Stimulated activated CD8-positive, alpha-beta memory T cell treated with anti-CD3 and anti-CD28 coated beads, Interleukin-7, amount 100 ng/mL, for 1 hour (primary cell): ENCODE measurements at regions not wholly inside any gene's neighbourhood (a gene's known extent, or its start where the extent isn't known, plus 50 kb on each side); places are given as distances from the start of the nearest gene placed in this dataset.
"Not testable (repeated sequence)": the region's sequence is repeated elsewhere in the genome, so short reads cannot be mapped to it uniquely, and the experiment has no call there.

Experiments
- DNase-seq, 2 donors: peaks; one replicate each; pipeline ENCODE4 v3.0.0-alpha.2; 2020; ENCODE audit warnings: low read depth in 2 of 2

DNA sequence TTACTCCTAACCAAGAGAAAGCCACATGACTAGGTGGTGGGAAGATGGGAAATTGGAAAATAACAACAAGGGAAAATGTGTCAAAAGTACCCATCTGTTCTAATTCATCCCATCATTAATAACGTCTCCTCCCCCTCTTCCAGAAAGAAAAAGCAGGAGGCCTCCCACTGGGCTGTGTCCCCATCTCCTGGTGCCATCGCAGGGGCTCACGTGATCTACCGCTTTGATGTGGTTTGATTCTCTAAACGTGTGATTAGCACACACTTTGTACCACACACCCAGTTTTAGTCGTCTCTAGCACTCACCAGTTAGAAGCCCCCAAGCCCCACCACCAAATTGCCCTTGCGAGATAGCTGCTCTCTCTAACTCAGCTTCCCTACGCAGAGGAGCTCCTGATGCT is 353.6 kb downstream of the RRAGC start:
- no peak for DNase-seq

DNA sequence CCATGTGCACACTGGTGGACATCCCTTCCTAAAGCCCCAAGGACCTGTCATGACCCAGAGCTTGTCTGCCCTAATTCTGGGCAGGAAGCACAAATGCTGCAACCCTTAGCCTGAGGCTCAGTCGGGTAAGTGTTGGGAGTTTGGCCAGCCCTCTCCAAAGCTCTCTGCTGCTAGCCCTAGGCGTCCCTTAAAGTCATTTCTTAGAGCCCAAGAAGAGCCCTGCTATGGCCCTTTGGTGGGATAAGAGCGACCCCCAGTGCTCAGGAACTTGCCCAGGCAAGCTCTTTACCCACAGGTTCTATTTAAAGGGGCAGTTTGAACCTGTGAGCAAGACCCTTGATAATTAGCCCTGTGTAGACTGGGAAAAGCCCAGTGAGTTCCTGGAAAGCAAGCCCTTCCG is 356.8 kb downstream of the RRAGC start:
- no peak for DNase-seq

DNA sequence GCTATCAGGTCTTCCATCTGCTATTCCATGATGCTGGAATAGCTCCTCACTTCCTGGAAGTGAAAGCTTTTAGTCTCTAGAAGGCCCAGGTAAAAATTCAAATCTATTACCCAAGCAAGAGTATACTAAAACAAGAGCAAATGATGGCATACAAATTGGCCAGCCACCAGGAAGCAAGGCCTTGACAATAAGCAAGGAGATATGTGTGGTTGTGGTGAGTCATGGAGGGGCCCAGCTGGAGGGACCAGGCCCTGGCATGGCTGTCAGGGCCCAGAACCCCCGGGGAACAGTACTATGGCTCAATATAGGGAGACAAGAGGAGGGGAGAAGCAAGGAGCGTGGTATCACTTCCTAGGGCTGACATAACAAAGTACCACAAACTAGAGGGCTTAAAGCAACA is 358.7 kb downstream of the RRAGC start:
- DNase-seq: no peak

DNA sequence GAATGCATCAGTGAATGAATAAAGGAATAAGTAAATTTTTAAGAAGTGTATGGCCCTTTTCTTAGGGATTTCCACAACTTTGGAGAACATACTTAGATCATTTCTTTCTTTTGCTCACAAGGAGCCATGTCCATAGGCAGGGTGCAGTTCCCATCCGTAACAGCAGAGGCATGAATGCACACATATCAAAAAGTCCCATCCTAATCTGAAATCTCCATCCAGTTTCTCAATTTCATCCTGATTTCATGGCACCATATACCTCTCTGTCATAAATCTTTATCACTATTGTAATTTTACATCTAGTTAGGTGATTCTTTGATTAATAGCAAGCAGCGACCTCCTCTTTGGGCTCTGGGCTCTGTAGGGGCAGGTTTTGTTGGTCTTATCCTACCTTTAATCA is 359.2 kb downstream of the RRAGC start:
- no peak for DNase-seq

DNA sequence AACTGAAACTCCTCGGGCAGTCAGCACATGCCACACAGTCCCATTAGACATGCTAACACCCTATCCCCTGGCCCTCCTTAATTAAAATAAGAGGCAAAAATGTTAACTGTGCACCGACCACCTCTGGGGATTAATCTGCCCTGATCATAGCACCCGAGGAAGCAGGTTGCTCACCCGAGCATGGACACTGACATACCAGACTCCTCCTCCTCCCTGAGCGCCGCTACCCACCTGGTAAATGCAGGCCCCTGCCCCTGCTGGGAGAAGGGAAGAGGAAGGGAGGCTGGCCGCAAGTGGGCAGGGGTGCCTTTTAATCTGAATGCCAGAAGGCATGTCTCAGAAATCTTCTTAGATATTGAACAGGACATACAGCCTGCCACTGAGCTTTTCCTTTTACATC is 360.9 kb downstream of the RRAGC start:
- no peak for DNase-seq

DNA sequence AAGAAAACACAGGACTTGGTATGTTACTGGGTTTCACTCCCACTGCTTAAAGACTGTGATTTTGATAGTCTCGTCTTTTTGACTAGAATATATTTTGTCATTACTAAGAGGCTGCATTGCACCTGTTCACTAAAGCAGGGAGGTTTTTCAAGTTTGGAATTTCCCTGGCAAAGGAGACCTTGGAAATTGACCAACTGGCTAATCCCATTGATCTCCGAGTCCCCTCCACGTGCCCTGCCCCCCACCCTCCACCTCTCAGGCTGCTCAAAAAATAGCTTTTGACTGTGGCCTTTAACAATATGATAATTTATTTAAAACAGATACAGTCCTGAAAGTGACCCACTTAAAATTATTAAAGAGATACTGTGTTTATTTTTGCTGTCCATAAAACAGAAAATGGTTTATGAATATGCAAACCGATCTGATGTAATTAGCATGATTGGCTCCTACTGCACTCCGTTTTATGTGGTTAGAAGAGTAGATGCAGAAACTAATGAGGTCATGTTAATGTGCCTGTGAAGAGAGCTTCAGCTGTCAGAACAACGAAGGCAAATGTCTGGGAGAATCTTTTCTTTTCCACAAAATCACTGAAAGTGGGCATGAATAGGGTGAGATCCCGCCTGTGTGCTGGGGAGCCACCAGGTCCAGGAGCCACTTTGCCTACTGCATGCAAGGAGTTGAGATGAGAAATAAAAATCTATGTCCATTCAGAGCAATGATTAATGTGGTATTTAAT is 361.5 kb downstream of the RRAGC start:
- no peak for DNase-seq

DNA sequence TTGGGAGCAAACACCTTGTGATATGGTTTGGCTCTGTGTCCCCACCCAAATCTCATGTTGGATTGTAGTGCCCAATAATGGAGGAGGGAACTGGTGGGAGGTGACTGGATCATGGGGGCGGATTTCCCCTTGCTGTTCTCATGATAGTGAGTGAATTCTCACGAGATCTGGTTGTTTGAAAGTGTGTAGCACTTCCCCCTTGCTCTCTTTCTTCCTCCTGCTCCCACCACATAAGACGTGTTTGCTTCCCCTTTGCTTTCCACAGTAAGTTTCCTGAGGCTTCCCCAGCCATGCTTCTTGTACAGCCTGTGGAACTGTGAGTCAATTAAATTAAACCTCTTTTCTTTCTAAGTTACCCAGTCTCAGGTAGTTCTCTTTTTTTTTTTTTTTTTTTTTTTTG is 366.3 kb downstream of the RRAGC start:
- not testable (repeated sequence) for DNase-seq

DNA sequence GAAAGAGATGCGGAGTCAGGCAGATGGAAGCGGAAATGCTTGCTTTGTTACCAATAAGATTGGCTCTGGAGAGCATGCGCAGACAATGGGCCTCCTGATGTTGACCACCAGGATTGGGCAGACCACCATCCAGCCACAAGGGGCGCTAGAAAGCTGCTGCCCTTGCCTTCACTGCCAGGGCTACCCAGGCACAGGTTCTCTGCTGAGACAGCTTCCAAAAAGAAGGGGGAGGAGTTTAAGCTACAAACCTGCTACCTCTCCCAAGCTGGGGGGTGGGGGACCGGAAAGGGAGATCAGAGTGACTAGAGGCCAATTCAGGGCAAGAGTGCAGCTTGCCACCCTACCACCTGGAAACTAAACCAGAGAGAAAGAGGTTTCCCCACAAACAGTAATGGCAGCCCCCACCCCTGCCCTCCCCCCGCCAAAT is 369.7 kb downstream of the RRAGC start:
- DNase-seq: peak; percentile 1 to 4

DNA sequence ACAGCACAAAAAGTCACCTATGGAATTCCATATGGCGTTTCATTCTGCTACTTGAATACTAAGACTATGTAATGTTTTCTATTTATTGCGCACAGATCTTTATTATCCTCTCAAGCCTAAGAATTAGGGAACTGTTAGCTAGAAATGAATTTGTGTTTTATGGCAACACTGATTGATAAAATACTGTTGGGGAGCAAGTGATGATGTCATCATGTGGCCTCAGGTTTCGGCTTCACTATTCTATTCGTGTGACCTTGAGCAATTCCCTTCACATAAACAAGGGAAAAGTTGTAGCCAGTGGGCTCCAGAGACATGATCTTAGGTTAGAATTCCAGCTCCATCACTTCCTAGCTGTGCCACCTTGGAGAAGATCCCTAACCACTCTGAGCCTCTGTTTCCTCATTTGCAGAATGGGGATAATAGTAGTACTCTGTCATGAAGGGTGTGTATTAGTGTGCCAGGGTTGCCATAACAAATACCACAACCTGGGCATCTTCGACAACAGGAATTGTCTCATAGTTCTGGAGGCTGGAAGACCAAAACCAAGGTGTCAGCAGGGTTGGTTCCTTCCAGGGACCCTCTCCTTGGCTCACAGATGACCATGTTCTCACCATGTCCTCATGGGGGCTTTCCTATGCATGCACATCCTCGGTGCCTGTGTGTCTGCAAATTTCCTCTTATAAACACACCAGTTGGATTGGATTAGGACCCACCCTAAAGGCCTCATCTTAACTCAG is 371.2 kb downstream of the RRAGC start:
- no peak for DNase-seq

DNA sequence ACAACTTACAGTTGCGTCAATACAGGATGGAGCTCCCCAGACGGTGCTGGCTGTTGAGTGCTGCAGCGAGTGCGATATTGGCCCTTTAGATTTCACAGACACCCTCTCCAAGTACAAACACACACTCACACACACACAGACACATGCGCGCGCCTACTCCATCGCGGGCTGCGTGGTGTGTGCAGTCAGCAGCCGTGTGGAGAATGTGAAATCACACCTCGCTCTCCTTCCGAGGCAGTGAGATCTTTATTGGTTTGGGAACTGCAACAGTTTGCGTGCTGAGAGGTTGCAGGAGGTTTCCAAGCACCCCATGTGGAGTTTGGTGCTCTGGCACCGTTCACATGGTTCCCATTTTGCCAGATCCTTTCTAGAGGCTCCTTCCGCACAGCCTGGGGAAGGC is 372.2 kb downstream of the RRAGC start:
- DNase-seq: no peak

DNA sequence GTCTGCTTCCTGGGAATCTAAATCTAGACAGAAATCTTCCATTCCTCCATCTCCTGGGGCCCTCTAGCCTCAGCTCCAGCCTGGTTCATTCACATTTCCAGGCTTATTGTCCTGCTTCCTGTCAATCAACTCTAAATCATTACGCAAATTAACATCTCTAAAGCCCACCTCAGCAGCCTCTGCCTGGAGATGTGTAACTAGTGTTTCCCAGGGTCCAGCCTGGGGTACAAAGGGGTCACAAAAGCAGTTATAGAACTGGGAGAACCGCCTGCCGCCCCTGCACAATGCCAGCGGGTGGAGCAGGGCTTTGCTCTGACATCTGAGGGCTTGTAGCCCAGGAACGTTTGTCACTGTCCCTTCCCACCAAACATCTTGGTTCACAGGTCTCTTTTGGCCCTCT is 373.5 kb downstream of the RRAGC start:
- DNase-seq: no peak

DNA sequence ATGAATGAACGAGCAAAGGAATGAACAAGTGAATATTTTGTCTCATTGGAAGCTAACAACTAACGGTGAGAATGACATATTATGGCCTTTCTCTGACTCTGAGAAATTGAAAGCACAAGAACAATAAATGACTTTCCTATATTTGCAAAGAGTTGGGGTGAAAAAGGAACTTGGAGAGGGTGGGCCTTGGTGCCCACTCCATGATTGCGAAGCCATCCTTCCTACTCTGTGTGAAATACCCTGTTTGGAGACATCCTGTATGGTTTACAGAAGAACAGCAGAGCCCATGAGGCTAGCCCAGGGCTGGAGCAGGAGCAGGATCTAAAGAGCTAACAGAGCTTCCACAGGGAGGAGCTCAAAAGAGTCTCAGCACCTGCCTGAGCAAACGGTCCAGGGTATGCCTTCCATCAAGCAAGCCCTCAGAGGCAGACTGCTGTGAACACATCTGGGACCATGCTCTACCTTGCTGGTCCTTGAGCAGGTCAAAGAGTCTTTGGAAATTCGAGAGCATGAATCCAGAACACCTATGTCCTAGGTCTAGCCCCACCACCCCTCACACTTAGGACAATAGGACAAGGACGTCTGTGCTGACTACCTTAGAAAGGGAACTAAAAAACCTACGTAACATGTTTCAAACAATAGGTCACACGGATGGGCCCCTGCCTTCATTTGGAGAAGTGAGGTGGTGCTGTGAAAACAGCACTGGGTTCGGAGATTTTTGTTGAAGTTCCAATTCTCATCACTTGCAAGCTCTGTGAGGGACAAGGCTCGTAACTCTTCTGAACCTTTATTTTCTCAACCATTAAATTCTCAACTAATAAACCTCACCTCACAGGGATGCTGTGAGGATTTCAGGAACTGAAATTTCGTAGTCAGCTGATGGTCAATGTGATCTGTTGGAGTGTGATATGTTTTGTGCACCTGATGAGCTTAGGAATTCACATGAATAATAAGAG is 377.4 kb downstream of the RRAGC start:
- no peak for DNase-seq

DNA sequence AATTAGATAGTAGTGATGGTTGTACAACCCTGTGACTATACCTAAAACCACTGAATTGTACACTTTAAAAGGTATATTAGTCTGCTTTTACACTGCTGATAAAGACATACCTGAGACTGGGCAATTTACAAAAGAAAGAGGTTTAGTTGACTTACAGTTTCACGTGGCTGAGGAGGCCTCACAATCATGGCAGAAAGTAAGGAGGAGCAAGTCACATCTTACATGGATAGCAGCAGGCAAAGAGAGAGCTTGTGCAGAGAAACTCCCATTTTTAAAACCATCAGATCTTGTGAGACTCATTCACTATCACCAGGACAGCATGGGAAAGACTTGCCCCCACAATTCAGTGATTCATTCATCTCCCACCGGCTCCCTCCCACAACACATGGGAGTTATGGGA is 379.9 kb downstream of the RRAGC start:
- not testable (repeated sequence) for DNase-seq

DNA sequence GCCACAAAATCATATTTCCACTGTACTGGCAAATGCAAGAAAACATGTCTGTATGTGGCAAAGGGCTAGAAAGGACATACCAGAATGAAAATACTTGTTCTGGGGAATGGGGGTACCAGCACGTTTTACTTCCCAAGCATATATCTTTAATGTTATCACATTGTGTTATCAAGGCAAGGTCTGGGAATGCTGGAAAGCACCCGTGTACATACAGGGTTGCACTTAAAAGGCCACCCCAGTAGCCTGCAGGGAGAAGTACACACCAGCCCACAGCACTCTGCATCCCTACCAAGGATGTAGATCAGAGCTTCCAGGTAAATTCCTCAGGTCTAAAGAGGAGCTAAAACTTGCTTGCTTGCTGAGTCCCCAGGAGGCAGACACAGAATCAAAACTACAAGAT is 381.8 kb downstream of the RRAGC start:
- DNase-seq: no peak

DNA sequence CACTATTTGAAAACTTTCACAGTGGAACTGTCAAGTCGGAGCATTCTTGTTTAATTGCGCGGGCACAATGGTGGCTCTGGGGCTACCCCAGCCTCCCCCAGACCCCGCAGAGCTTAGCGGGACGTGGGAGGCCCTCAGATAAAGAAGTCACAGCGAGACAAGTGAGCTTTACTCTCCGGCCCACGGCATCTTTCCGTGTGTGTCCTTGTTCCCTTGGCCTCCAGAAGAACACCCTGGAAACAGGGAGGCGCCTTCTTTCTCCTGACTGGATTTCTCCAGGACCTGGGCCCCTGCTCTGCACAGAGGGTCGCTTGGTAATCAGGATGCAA is 382.8 kb downstream of the RRAGC start:
- no peak for DNase-seq

DNA sequence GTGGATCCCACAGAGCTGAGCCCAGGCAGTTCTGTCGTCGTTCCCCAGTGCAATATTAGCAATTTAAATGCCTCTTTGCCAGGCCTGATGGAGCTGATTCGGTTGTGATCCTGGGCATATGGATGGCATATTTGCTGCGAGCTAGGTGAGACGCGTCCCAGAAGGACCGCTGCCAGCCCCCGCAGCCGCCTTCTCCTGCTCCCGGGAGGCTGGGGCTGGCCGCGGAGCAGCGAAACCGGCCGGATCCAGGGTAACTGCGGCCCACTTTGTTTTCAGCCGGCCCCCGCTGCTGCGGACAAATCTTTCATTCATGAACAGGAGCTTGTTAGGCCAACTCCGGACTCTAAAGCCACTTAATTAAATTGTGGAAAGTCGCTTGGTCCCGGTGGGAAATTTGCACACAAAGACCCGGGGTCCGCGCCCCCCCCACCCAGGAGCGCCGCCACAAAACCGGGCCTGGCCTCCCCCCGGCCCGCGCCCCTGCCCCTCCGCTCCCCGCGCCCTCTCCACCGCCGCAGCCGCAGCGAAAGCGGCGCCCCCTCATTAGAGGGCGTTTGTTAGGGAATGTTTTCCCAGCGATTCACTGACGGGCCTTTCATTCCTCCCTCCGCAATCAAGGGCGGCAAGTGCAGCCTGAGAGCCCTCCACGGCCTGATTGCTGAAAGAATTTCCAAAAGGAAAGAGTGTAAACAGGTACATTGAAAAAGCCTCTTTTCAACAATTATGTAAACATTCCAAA is 383.3 kb downstream of the RRAGC start:
- DNase-seq: no peak

DNA sequence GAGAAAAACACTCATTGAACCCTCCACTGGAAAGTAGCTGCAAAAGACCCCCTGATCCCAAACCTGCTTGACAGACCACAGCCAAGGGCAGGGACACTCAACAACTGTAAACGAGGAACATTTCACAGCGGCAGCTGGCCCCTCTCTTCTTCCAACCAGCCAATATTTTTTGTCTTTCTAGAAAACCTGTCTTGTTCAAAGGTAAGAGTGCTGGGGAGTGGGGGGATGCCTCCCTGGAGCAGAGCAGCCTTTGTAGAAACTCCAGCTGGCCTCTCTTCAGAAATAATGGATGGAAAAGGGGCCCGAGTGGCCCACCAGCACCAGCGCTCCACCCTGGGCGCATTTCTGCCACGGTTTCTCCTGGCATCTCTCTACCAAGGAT is 384.0 kb downstream of the RRAGC start:
- no peak for DNase-seq

DNA sequence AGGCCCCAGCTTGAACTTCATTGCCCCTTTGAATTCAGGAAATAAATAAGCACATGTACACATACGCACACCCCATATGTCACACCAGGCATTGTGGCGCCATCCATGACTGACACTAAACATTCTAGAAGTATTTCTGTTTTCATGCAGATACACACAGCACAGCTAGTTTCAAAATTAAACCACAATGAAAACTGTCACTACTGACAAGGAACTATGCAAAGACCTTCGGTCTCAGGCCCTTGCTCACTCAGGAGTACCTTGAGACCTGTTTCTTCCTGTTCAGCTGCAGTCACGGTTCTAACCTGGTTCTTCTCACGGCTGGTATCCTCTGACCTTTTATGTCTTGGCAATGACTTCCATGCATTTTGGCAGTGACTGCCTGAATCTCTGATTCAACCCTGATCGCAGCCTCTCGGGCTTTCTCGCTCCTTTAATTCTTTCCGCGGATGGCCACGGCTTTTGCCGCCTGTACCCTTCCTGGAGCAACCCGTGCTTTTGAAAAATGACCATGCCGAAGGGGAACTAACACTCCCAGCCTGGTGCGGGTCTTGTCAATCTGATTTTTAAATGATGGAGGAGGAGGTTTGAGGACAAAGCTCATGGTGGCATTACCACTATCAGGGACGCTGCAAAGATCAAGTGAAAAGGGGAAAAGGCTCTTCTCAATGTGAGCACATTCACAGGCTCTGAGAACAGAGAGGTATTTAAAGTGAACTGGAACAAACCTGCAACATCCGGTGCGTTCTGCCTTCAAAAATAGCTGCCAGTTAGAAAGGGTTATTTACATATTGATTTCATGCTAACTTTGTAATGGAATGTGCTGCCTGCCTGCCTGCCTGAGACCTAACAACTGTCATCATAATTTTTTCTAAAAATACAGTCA is 384.6 kb downstream of the RRAGC start:
- no peak for DNase-seq

DNA sequence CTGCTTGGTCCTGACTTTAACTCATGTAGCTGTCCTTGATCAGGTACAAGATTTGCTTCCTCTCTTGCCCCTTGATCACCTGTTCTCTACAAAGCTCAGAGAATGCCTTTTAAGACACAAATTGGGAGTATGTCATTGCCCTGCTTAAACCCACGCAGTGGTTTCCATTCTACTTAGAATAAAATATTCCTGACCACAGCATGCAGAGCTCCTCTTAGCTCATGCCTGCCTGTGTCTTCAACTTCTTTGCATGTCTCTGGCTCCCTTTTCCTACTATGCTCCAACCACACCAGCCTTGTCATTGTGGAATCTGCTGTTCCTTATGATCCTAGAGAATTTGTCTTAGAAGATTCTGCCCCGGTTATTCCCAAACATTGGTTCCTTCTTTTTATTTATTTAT is 393.1 kb downstream of the RRAGC start:
- no peak for DNase-seq

DNA sequence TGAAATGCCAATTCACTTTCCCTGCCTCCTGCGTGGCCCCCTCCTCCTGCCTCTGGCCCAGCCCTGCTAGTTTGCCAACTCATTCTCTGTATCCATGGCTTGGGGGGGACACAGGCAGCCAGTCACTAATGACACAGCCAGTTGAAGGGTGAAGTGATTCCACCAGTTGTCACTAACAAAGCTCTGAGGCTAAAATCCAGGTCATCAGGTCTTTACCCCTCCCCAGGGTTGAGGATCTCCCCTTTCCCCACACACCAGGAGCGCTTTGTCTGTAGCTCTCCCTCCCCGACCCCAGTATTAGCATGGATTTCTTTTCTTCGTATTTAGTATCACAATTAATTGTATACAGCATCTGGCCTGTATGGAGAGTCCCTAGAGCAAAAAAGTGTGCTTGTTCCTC is 394.1 kb downstream of the RRAGC start:
- no peak for DNase-seq
